T-helper 1 cell treated with Interleukin-12 subunit alpha and Interleukin-12 subunit beta and Interleukin-4 antibody, amounts not matched to agents 30 ng/mL and 1 ng/mL, for 36 hours (primary cell): ENCODE measurements at regions not wholly inside any gene's neighbourhood (a gene's known extent, or its start where the extent isn't known, plus 50 kb on each side); places are given as distances from the start of the nearest gene placed in this dataset.

Experiments
- intact Hi-C: fragments of 100-400 bp; cut with micrococcal nuclease; formaldehyde crosslinking; loops from one replicate; pipeline ENCODE4 v1.15.1; 2024

DNA sequence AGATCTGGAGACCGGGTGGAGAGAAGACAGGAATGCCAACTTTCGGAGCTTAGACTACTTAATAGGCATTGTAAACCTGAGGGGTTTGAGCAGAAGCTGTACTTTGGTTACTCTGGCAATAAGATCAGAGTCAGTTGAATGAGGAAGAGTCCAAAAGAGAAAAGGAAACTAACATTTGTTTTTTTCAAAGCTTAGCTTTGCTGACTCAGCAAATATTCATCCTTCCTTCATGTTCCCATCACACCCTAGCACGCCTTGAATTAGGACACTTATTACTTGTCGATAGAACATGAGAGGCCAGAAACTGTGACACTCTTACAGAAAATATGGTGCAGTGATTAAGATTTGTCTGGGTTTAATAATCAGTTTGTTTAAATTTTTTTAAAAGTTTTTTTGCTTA is 266.9 kb upstream of the ATP2B1 start:
- intact Hi-C loops: no loop called here

DNA sequence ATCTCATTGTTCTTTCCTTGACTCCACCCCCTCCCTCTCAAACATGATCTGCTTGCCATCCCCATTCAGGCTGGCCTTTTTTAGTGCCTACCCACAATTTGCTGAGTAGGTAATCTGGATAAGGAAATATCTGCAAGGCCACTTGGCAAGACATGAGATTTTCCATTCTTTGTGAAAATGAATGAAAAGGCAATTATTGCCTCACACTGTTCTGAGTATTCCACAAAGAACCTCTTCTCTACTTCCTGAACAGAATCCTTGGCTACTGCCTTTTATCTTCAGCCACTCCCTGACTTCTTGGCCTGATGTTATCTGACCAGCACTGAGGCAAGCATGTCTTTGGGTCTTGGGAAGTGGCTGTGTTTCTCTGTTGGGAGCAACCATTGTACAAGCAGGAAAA is 263.2 kb upstream of the ATP2B1 start:
- intact Hi-C loops: no loop called here

DNA sequence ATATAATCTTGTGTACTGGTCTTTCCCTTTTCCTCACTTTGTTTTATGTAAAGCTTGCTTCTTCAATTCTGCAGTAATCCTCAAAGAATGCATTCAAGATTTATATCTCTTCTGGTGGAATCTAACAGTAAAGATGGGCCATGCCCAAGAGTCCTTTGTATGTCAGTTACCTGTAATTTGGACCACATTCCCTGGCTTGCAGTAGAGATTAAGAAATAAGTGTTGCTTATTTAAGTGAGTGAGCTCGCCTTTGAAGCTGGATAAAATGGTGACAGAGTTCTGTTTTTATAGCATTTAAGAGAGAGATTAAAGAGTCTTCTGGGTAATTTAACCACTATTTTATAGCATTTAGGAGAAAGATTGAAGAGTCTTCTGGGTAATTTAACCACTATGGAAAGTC is 262.1 kb upstream of the ATP2B1 start:
- intact Hi-C loops: no loop called here

DNA sequence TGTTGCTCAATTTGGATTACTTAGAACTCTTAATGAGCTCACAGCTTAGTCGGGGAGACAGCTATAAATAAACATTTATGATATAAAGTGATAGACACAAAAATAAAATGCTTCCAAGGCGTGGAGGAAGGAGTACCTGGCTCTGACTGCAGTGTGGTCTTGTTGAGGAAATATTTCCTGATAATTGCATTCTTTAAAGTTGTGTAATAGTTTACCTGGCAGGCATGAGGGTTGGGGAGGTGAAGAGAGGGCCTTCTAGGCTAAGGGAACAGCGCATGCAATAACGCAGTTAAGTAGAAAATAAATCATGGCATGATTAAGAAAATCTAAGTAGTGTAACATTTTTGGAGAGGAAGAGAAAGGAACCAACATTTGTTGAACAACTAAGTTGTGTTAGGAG is 260.5 kb upstream of the ATP2B1 start:
- intact Hi-C loops: no loop called here

DNA sequence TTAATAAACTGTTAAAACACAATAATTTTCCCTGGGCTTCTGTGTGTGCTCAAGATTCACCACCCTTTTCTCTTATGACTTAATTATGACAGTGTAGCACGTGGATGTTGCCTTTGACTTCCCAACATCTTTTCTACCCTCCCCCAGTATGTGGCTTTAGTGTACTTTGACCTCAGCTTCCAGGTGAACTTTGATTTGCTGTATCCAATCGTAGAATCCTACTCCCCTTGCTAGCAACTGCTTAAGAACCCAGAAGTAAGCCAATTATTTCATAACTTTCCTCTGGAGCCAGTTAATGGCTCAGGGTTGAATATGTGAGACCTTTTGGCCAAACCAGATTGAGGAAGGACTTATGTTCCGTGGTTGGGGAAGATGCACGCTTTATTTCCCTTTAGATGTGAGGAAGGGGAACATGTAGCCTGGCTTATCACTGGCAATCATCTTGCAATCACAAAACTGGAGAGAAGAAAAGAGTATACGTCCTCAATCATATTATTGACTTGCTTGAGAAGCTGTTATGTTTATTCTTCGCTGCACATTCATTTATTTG is 259.6 kb upstream of the ATP2B1 start:
- intact Hi-C loops: no loop called here

DNA sequence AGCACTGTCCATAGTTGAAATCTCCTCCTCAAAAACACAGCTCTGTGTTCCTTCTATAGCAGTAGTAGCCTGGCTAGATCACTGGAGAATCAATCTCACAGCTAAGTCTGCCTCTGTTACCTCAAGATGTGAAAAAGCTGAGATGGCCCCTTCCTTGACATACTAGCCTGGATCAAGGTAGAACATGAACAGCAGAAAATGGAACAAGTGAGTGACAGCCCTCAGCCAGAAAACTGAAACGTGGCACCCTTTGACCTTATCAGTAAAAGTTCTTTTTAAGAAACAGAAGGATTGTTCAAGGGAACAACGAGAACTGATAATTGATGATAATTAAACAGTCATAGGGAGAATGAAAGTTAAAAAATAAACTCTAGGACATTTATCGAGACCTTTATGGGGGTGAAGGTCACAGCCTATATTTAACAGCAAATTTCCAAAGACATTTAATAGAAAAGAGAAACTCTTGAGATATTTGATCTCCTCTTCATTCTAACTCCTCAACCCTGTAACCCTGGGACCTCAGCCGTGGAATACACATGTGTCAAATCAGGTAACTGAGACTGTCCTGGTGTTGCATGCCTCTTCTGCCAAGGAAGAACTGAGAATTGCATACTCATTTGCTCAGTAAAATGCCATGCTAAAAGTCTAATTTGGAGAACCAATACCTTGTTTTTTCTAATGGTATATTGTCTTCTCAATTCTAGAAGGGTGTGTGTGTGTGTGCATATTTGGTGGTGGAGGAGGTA is 258.0 kb upstream of the ATP2B1 start:
- intact Hi-C loops: no loop called here

DNA sequence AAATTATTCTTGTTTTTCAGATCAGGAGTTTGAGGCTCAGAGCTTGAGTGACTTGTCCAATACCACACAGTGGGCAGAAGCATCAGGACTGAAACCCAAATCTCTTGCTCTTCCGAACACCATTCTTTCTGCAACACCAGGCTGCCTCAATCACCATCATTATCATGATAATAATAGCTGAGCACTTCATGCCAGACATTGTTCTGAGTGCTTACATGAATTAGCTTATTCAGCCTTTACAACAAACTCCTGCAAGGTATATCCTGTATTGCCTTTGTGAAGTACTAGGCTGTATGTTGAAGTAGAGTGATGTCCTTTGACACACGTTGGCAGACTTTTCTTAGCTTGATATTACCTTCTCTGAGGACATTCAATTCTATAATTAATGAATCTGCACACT is 257.4 kb upstream of the ATP2B1 start:
- intact Hi-C loops: no loop called here

DNA sequence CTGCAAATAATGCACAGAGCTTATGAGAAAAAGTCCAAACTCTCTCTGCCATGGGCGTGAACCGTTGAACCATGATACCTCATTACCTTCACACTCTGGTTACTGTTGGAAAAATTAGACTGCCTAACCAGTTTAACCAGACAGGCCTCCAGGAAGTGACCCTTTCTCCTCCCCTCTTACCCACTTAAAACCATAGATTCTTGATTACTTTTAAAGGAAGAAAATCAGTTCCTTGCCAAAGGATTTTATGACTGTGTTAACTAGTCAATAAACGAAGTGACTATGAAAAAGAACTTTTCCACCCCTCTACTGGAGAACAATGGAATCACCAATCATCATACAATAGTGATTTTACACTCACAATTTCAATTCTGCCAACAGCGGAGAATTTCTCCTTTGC is 254.0 kb upstream of the ATP2B1 start:
- intact Hi-C loops: loop anchor here (1.0 to 5.0 kb wide), 3 partner anchors 80 to 419 kb away; no protein-coding TSS in a partner anchor

DNA sequence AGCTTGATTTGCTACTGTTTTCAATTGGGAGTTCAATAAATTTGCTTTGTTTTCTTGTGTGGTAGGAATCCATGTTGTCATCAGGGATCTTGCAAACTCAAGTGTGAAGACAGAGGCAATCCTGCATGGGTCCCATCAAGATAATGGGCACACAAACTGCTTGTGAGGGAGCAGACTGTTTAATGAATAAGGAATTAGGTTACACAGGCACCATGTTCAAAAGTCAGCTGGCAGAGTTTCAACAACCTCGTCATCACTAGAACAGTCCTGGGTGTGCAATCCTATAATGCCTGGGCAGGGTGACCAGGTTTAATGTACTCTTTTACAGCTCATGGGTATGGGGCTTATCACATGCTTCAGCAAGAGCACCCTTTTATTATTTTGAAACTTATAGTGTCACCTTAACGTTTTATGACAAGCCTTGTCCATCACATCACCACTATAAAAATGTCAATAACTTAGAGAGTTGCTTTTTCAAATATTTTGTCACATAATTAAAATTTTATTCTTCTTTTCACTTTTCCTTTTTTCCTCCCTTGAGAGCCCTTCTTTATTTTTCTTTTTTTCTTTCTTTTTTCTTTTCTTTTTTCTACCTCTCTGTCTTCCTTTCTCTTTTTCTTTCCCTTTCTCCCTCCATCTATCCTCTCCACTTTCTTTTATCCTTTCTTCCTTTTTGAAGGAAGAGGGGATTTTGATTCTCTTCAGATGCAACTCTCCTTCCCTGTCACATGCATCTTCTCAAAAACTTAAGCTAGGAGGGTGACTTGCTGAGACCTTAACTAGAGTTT is 252.2 kb upstream of the ATP2B1 start:
- intact Hi-C loops: loop anchor here (5.0 kb wide), 2 partner anchors 82 to 204 kb away; no protein-coding TSS in a partner anchor

DNA sequence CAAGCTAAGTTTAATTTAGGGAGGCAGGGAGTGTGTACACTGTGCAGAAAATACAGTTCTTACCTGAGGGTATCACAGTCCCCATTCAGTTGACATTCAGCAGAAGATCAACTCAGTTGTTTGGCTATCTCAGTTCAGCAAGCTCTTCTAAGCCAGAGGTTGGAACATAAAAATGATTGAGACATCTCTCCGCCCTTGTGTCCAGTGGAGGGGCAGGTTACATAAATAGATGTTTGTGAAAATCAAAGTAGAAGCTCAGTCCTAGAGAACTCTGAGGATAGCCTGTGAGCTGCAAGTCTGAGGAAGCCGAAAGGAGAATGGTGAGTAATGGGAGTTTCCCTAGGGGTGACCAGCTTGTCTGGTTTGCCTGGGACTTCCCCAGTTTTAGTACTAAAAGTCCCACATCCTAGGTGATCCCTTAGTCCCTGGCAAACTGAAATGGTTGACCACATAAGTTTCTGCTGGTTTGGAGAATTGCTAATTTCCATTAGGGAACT is 251.4 kb upstream of the ATP2B1 start:
- intact Hi-C loops: loop anchor here (5.0 kb wide), 2 partner anchors 82 to 203 kb away; no protein-coding TSS in a partner anchor

DNA sequence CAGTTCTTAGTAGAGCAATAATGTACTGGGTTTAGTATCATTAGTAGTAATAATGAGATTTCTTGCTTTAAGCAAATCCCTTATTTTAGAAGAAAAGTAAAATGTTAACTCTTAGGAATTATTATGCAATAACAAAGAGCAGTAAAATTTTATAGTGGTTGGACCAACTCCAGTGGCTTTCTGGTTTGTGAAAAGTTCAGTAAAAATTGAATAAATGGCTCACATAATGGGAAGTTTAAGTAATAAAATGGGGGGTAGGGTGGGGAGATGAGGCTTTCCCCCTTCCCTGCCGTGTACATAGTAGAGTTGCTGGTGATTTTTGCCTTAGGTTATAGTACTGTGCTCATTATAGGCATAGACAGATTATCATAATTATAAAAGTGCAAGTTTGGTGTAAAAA is 250.5 kb upstream of the ATP2B1 start:
- intact Hi-C loops: no loop called here

DNA sequence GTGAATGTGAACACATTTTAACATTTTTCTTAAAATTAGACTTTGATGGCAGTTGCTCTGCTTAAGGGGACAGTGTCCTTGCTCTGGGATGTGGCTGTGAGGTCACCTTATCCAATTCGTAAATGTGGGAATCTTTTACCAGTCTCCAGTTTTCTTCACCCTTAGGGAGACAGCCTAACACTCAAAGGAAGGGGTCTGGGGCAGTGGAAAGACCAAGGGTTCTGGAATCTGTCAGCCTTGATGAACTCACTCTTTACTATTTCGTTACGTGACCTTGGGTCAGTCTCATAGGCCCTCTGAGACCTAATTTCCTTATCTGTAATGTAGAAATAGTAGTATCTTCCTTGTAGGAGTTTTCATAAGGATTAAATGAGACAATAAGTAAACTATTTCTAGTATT is 245.6 kb upstream of the ATP2B1 start:
- intact Hi-C loops: loop anchor here (5.0 kb wide), 2 partner anchors 138 to 482 kb away; no protein-coding TSS in a partner anchor

DNA sequence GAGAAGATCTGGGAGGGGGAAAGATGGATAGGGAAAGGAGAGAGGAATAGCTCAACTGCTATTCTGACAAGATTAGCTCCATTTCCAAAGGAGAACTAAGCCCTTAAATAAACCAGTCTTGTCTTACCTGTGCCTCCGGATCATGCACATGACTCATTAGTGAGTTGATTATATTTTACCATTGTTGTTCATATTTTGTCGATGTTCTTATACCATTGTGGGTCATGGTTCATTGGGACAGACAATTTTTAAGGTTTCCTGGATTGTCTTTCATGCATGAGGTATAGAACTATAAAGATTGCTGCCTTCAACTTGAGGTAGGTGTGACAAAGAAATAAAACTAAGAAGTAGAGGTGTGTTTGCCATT is 243.0 kb upstream of the ATP2B1 start:
- intact Hi-C loops: loop anchor here (5.0 kb wide), 2 partner anchors 141 to 479 kb away; no protein-coding TSS in a partner anchor

DNA sequence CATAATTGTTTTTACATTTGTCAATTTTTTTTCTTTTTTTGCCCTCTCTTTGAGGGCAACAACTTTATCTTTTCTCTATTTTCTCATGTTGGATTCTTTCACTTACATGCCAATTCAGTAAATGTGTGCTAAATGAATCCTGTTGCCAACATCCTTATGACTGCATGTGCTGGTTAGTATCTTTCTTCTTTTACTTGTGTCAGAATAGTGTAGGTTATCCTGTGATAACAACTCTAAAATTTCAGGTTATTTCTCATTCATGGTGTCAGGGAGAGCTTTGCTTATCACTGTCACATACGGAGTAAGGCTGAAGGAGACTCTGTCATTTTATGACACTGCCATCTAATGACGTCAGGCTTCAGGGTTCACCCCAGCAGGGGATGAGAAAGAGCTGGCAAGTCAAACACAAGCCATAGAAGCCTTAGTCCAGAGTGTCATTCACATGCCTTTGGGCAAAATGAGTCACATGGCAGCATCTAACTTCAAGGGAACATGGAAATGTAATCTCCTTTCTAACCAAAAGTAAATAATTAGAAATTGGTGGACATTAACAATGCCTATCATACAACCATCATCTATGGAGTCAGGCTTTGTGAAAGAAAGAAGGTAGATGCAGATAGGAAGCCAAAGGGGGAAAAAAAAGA is 242.5 kb upstream of the ATP2B1 start:
- intact Hi-C loops: loop anchor here (5.0 kb wide), 2 partner anchors 141 to 479 kb away; no protein-coding TSS in a partner anchor

DNA sequence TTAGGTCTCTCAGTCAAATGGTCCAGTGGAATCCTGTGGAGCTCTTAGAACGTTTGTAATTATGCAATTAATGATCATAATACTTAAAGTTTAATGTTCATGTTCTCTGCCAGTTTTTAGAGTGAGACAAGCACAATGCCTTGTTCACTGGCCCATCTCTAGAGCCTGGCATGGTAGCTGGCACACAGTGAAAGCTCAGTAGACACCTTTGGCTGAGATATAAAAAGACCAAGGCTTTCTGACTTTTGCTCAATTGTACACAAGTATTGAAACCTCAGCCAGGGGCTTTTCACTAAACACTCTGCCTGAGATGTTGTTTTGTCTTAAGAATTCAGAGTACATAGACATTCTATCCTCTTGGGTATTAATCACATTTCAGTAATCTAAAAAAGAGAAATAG is 241.8 kb upstream of the ATP2B1 start:
- intact Hi-C loops: loop anchor here (1.0 to 5.0 kb wide), 4 partner anchors 87 to 478 kb away; no protein-coding TSS in a partner anchor

DNA sequence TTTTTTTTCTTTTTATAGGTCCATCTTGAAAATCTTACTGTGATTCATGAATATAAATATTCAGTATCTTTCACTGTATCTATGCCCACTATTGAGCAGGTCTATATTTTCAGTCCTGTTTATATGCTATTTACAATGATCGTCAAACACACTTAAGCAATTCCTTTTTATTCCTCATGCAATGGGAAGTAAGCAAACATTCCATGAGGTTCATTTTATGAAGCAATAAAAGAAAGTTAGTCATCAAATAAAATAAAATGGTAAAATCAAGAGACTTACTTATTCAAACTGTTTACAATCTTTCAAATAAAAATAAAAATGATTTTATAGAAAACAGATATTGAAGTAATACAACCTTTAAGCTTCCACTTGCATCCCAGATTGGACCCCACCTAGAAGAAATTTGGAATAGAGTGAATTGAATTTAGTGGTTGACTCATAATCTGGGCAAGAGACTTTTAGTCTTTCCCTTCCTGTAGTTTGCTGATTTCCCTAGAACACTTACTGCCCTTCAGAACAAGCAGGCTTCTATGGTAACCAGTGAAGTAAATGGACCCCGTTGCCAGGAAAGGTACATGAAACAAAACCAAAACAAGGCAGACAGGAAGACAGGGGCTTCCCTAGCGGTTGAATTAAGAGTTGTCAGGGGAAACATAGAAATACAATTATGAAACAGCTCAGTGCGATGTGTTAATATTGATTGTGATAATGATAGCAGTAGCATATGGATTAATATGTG is 241.0 kb upstream of the ATP2B1 start:
- intact Hi-C loops: loop anchor here (1.0 to 5.0 kb wide), 6 partner anchors 69 to 477 kb away; no protein-coding TSS in a partner anchor

DNA sequence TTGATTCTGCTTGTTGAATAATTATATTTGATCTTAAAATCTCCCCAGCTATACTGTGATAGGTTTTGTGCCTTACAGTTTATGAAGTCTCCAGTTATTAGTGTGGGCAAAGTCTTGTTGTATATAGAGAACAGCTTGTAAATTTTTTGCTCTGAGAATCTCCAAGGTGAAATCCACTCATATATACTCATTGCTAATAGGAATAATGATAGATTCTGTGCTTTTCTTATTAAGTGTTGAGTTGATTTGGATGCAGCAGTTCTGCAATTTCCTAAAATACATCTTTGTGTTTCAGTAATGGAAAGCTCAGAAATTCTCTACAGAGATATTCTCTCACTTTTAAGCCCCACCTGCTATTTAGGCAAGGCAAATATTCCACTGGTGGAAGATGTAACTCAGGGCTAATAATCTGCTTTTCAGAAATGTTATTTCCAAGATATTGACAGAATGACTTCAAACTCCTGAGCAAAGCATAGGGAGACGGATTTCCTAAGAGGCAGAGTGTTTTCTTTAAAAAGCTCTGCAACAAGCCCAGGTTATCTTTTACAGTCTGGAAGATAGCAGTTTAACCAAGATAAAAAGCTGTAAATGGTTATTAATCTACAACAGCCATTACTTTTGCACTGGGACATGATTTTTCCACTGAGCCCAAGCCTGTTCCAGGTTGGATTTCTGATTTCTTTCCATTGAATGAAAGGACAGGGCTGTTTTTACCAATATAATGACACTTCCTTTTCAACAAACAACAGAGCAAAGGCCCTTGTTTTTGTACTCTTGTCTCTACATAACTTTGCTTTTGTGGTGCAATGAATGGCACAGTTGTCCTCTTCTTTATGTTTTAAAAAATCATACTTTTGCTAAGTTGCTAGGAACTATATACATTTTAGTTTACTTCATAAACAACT is 239.9 kb upstream of the ATP2B1 start:
- intact Hi-C loops: loop anchor here (1.0 to 2.0 kb wide), 2 partner anchors 68 to 192 kb away; no protein-coding TSS in a partner anchor

DNA sequence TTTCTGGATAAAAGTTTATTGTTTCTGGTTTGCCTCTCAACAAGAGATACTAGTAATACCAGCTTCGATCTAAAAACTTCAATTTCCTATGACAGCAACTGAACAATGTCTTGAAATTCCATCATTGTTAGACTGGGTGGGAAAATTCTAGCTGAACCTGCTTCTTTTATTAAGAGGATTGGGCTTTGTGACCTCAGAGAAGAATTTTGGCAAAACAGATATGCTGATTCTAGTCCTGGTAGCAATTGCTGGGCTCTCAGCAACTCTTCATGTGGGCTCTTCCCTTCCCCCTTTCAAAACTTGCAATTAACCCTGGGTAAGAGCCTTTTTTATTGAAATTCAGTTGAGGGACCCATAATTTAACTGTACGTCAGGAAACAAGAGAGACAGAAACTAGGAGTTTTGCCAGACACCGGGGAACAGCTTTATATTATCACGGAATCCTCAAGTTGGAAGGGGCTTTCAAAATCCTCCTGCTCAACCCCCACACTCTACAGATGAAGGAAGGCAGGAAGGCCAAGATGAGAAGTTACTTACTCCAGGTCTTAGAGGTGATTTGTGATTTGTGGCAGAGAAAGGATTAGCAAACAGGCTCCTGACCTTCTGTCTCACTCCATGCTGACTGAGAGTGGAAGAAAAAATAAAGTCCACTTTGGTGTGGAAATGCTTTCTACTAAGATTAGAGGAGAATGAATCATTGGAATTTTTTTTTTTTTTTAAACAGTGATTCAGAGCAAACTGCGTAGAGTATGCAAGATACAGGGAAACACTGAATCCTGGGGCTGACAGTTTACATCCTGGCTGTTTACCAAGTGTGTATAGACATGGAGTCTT is 239.0 kb upstream of the ATP2B1 start:
- intact Hi-C loops: loop anchor here (2.0 kb wide), 1 partner anchor 191 kb away; no protein-coding TSS in a partner anchor
